PC-9 (cell line): ENCODE measurements at regions not wholly inside any gene's neighbourhood (a gene's known extent, or its start where the extent isn't known, plus 50 kb on each side); places are given as distances from the start of the nearest gene placed in this dataset.

ENCODE experiments used
- EZH2 ChIP-seq: fragments of 200-600 bp; sonication (generic); IDR thresholded peaks from 2 replicates; pipeline ENCODE4 v1.8.0; 2017; ENCODE audit warnings: antibody characterized with exemption, low read depth
- TF ChIP-seq, protein P1 (sequence below): fragments of 200-600 bp; sonication (generic); conservative IDR thresholded peaks from 2 replicates; pipeline ENCODE4 v1.6.1; 2017; ENCODE audit warnings: mixed run types, antibody characterized with exemption, mild to moderate bottlenecking, moderate library complexity

DNA sequence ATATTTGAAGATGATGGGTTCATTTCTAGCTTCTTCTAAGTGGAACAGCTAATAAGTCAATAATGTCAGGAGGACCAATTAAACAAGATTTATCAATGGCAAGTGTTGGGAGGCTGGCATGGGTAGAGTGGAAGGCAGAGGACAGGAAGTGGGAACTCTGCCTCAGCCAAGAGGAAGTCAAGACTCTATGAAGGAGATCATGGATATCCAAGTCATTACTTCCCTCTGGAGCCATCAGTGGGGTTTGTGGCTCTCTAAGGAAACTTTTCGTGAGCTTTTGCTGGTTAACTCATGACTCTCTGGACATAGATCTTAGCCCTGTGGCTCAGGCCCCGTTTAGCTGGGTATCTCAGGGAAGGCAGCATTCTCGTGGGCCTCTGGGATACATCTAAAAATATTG, 410.4 kb upstream of the ID2 start:
- TF ChIP-seq, protein P1, sequence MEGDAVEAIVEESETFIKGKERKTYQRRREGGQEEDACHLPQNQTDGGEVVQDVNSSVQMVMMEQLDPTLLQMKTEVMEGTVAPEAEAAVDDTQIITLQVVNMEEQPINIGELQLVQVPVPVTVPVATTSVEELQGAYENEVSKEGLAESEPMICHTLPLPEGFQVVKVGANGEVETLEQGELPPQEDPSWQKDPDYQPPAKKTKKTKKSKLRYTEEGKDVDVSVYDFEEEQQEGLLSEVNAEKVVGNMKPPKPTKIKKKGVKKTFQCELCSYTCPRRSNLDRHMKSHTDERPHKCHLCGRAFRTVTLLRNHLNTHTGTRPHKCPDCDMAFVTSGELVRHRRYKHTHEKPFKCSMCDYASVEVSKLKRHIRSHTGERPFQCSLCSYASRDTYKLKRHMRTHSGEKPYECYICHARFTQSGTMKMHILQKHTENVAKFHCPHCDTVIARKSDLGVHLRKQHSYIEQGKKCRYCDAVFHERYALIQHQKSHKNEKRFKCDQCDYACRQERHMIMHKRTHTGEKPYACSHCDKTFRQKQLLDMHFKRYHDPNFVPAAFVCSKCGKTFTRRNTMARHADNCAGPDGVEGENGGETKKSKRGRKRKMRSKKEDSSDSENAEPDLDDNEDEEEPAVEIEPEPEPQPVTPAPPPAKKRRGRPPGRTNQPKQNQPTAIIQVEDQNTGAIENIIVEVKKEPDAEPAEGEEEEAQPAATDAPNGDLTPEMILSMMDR = no peak
- no peak for TF ChIP-seq EZH2
